ENCODE measurements at regions not wholly inside any gene's neighbourhood (a gene's known extent, or its start where the extent isn't known, plus 50 kb on each side); places are given as distances from the start of the nearest gene placed in this dataset.
"Not testable (repeated sequence)": the region's sequence is repeated elsewhere in the genome, so short reads cannot be mapped to it uniquely, and the experiment has no call there.

DNA sequence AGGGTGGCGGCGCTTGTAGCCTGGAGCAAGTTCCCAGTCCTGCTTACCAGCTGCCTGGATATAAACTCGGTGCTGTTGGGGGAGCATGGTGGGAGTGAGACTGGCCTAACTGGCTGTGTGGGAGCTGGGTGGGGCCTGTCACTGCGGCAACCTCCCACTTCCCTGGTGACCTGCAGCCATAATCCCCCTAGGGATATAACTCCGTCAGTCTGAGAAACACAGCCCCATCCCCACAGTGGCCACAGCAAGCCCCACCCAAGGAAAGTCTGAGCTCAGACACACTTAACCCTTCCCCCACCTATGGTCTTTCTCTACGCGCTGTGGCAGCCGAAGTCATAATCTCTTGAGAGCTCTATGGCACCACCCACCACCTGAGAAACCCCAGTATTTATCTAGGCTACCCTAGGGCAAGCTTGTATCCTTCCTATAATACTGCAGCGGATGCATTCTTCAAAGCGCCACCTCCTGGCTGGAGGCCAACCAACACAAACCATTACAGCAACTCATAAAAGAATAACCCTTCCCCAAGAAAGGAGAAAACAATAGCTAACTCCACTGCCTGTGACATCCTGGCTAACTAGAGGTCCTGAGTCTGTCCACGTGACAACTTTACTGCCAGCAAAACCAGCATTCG is 57.4 kb downstream of the ZNF648 start:
- DNase-seq = no peak

- DNase-seq = no peak
These were observed 58.3 kb downstream of the ZNF648 start for GRCh38 chr1:182003025-182003725.

DNA sequence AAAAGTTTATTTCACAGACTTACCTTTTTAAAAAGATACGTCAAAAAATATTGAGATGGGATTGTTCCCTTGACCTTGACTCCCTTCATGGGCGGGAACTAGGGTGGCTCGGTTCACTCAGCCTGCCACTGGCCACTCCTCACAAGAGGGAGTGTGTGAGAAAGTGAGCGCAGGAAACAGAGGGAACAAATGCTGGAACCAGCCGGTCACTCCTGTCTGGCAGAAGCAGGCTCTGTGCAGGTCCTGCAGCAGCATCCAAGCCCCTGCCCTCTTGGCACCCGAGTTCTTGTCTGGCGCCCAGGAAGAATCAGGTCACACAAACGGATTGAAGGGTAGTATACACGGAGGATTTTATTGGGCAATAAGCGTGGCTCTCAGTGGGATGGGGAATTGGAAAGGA is 58.9 kb downstream of the ZNF648 start:
- DNase-seq = no peak

DNA sequence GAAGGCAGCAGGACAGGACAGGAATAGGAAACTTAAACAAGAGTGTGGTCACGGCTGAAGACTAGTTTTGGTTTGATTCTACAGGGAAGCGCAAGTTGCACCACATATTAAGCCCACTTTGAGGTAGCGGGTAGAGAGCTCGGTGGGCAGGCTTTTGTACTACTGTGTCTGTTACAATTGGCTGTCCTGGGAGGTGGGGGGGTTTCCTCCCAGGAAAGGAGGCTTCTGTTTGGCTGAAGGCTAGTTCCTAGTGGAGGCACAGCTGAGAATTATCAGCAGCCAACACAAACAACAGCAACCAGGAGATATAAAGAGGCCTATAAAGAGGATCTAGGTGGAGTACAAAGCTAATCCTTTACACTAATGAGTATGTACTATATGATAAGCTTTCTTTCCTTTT is 62.7 kb downstream of the ZNF648 start:
- no peak for DNase-seq

- no peak for DNase-seq
These were observed 69.4 kb downstream of the ZNF648 start for GRCh38 chr1:181992072-181992471.

GRCh38 chr1:181990728-181991127 is 70.8 kb downstream of the ZNF648 start:
- DNase-seq = no peak

DNA sequence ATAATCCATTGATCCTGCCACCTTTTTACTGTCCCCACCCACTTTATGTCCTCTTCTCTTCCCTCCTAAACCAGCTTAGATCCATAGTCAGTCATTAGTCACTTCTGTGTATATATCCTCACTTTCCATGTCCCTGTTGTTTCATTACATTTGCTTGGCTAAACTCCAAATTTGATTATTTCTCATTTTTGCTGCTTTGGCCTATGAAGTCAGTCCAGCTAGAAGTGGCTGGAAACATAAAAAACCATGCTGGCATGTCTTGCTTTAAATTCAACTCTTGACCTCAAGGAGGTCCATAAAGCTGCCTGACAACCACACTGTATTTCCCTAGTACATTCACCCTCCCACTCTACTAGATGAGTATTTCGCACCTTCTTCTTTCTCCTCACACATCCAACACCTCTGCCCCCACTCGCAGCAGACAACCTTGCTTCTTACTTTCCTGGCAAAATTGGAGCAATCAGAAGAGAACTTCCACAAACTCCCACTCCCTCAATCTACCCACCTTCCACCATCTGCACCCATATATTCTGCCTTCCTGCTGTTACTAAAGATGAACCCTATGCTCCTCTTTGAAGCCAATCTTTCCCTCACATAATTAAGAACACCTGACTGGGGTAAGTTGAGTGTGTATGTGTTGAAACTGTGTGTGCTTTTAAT is 72.1 kb downstream of the ZNF648 start:
- DNase-seq = no peak

DNA sequence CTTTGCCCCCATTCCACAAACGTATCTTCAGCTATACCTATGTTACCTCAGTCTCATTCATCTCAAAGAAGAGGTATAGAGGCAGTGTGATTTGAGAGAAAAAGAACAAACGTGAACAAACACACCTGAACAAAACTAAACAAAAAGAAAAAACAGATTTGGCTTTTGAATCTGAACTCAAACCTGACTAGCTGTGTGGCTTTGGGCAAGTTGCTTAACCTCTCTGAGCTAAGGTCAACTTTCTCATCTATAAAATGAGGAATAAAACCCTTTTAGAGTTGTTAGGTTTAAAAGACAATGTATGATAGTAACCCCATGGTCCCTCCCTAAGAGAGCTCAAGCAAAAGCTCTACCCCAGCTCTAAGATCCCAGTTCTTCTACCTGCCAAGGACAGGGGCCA is 73.5 kb downstream of the ZNF648 start:
- no peak for DNase-seq

DNA sequence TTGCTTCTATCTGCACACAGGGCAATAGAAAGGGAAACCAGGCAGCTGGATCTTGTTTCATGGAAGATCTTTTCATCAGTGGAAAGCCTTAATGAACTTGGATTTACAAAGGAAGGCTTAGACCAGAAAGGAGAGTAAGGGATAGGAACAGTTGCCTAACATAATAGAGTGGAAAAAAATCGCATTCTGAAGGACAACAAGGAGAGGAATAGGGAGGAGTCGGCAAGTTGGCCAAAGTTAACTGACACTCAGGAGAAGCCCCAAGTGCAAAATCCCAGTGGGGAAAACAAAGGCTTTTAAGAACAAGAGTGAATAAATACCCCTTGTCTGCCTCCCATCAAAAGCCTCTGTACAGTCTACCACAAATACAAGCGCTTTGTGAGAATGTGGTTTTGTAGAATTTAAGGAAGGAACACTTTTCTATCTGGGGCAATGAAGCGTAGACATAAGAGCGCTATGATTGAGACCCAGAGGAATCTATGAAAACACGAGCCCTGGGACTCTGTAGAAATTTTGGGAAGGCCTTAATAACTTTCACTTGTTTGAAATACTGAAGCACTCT is 74.1 kb downstream of the ZNF648 start:
- no peak for DNase-seq

- DNase-seq = no peak
These were observed 74.6 kb downstream of the ZNF648 start for GRCh38 chr1:181986907-181987305.

GRCh38 chr1:181985936-181986906 is 75.3 kb downstream of the ZNF648 start:
- DNase-seq = no peak

GRCh38 chr1:181985281-181985680 is 76.2 kb downstream of the ZNF648 start:
- no peak for DNase-seq

DNA sequence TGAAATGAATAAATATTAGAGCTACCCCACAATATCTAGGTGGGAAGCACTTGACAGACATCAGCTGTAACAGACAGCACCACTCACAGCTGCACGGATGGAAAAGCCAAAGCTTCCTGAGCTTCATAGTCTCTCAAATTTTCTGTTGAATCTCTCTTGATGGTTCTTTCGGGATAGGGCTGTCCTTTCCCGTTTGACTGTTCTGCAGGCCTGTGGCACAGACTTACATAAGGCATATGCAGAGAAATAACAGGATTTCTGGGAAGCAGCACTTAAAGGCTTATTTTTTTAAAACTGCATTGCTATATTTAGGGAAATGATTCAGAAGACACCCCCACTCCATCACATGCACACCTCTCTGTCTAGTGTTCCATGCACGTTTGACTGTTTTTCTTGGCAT is 77.5 kb downstream of the ZNF648 start:
- no peak for DNase-seq

- DNase-seq = no peak
These were observed 79.7 kb downstream of the ZNF648 start for GRCh38 chr1:181981821-181982220.

DNA sequence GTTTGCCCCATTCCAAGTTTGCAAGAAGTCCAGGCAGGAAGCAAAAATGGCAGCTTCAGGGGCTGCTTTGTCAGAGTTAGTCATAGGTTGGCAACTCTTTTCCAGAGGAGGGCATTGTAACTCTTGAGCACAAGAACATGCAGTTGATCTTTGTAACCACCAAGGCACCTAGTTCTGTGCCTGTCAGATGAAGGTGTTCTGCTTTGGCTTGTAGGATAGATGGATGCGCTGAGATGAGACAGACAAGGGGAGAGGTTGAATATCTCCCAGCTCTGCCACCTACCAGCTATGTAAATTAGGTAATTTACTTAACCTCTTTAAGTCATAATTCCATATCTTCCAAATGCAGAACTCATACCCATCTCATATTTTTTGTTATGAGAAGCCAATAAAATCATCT is 89.3 kb downstream of the ZNF648 start:
- DNase-seq = no peak

DNA sequence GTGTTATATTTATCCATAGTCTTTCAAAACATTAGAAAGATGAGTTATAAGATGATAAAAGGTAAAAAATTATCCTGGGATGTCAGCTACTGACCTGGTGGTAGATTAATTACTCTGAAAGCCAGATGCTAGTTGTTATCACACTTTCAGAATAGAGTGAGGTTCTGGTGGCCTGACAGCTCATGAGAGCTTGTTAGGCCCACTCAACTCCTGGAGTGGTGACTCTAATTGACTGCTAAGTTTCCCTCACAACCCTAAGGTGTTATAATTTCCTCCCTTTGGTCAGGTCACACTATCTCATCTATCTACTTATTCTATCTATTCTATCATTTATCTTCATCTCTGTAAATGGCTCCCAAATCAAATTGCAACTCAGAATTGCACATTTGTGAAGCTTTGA is 90.1 kb downstream of the ZNF648 start:
- DNase-seq = no peak

DNA sequence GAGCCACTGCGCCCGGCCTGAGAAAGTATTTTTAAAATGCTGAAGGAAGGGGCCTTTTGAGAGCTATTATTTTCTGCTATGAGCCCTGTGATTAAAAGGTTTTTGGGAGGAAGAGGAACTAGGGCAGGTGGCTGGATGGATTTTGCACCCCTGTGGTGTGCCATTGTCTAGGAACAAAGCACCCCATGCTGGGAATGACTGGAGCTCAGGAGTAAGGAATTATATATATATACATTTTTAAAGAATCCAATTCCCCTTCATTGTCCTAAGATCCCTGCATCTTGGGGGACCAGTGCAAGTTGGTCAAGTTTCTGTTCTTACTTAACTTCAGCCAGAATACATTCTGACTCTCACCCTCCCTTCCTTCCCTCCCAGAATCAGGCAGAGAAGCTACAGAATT is 91.6 kb downstream of the ZNF648 start:
- no peak for DNase-seq

DNA sequence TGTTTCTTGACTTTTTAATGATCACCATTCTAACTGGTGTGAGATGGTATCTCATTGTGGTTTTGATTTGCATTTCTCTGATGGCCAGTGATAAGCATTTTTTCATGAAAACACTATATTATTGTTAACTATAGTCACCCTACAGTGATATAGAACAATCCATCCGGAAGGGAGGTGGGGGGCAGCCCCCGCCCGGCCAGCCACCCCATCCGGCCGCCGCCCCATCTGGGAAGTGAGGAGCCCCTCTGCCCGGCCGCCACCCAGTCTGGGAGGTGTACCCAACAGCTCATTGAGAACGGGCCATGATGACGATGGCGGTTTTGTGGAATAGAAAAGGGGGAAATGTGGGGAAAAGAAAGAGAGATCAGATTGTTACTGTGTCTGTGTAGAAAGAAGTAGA is 106.8 kb downstream of the ZNF648 start:
- DNase-seq = not testable (repeated sequence)

- not testable (repeated sequence) for DNase-seq
These were observed 107.3 kb downstream of the ZNF648 start for GRCh38 chr1:181954178-181954577.

GRCh38 chr1:181953596-181953995 is 107.9 kb downstream of the ZNF648 start:
- DNase-seq = no peak

- DNase-seq = no peak
These were observed 110.3 kb downstream of the ZNF648 start for GRCh38 chr1:181951213-181951612.

DNA sequence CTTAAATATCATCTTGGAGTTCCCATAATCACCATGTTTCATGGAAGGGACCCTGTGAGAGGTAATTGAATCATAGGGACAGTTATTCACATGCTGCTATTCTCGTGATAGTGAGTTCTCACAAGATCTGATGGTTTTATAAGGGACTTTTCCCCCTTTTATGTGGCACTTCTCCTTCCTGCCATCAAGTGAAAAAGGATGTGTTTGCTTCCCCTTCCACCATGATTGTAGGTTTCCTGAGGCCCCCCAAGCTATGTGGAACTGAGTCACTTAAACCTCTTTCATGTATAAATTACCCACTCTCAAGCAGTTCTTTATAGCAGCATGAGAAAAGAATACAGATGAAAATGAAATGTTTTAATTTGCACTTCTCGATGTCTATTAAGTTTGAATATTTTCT is 112.0 kb downstream of the ZNF648 start:
- DNase-seq = no peak

- DNase-seq = no peak
These were observed 113.1 kb downstream of the ZNF648 start for GRCh38 chr1:181948372-181948771.

All from right hindlimb (tissue), 1 donor.